HEK293T (cell line): ENCODE measurements at regions not wholly inside any gene's neighbourhood (a gene's known extent, or its start where the extent isn't known, plus 50 kb on each side); places are given as distances from the start of the nearest gene placed in this dataset.

ENCODE experiments used
- CTCF ChIA-PET: fragments of 350-600 bp; formaldehyde crosslinking; extraction: SDS; loops from one replicate; lab custom pipeline; 2021; ENCODE audit warnings: antibody characterized with exemption, inconsistent platforms; lab: Yijun Ruan, JAX
- POLR2A ChIA-PET: fragments of 350-600 bp; formaldehyde crosslinking; extraction: SDS; loops from one replicate; lab custom pipeline; 2020; ENCODE audit warnings: antibody characterized with exemption, inconsistent platforms; lab: Yijun Ruan, JAX
- DNase-seq: peaks from one replicate; pipeline ENCODE4 v3.0.0; 2012; ENCODE audit warnings: mixed read lengths; ENCODE audit errors: extremely low spot score
- ARNT ChIP-seq: fragments of 450-650 bp; IDR thresholded peaks from 2 replicates; pipeline ENCODE4 v1.6.1; 2017; ENCODE audit warnings: mild to moderate bottlenecking
- BHLHE40 ChIP-seq: fragments of 450-650 bp; IDR thresholded peaks from 2 replicates; pipeline ENCODE4 v1.6.1; 2016; ENCODE audit warnings: mild to moderate bottlenecking, moderate library complexity, borderline replicate concordance
- CTBP1 ChIP-seq: fragments of 450-650 bp; IDR thresholded peaks from 2 replicates; pipeline ENCODE4 v1.6.1; 2016; ENCODE audit warnings: borderline replicate concordance
- FOXA1 ChIP-seq: fragments of 450-650 bp; IDR thresholded peaks from 2 replicates; pipeline ENCODE4 v1.6.1; 2016; ENCODE audit warnings: mild to moderate bottlenecking
- FOXK2 ChIP-seq: fragments of 450-650 bp; IDR thresholded peaks from 2 replicates; pipeline ENCODE4 v1.6.1; 2016; ENCODE audit warnings: mild to moderate bottlenecking
- FOXM1 ChIP-seq: fragments of 450-650 bp; IDR thresholded peaks from 2 replicates; pipeline ENCODE4 v1.6.1; 2017; ENCODE audit warnings: mild to moderate bottlenecking, borderline replicate concordance
- HDGF ChIP-seq: fragments of 450-650 bp; IDR thresholded peaks from 2 replicates; pipeline ENCODE4 v1.6.1; 2017; ENCODE audit warnings: antibody characterized with exemption, borderline replicate concordance
- L3MBTL2 ChIP-seq: fragments of 450-650 bp; conservative IDR thresholded peaks from 2 replicates; pipeline ENCODE4 v1.6.1; 2016; ENCODE audit warnings: mild to moderate bottlenecking
- LEF1 ChIP-seq: fragments of 450-650 bp; IDR thresholded peaks from 2 replicates; pipeline ENCODE4 v1.6.1; 2017; ENCODE audit warnings: mild to moderate bottlenecking, borderline replicate concordance
- NFRKB ChIP-seq: fragments of 450-650 bp; IDR thresholded peaks from 2 replicates; pipeline ENCODE4 v1.6.1; 2016; ENCODE audit warnings: mild to moderate bottlenecking, moderate library complexity
- PKNOX1 ChIP-seq: fragments of 450-650 bp; IDR thresholded peaks from 2 replicates; pipeline ENCODE4 v1.6.1; 2016
- SP1 ChIP-seq: fragments of 450-650 bp; IDR thresholded peaks from 2 replicates; pipeline ENCODE4 v1.6.1; 2017
- SUZ12 ChIP-seq: fragments of 450-650 bp; IDR thresholded peaks from 2 replicates; pipeline ENCODE4 v1.6.1; 2016; ENCODE audit warnings: mild to moderate bottlenecking
- TARDBP ChIP-seq: fragments of 450-650 bp; IDR thresholded peaks from 2 replicates; pipeline ENCODE4 v1.6.1; 2016
- ZNF384 ChIP-seq: fragments of 450-650 bp; IDR thresholded peaks from 2 replicates; pipeline ENCODE4 v1.6.1; 2016

- ChIA-PET POLR2A (interaction anchor here (0.7 kb wide), 1 partner anchor 348 kb away, joined by 3 read pairs; no protein-coding TSS in a partner anchor), CTCF (no interaction called here)
- no peak for DNase-seq
- TF ChIP-seq LEF1 (no peak), SUZ12 (no peak), BHLHE40 (no peak), ARNT (no peak), HDGF (no peak), CTBP1 (no peak), TARDBP (no peak), FOXM1 (no peak), SP1 (no peak), PKNOX1 (no peak), FOXK2 (no peak), ZNF384 (no peak), FOXA1 (no peak), L3MBTL2 (no peak), NFRKB (no peak)
Observed at GRCh38 chr3:196131921-196132320, 50.0 kb upstream of the TFRC start.
